NCI-H345 treated with DMSO at 0.1 percent for 48 hours (cell line): ENCODE measurements at regions not wholly inside any gene's neighbourhood (a gene's known extent, or its start where the extent isn't known, plus 50 kb on each side); places are given as distances from the start of the nearest gene placed in this dataset.
A peak's percentile ranks its signal among the peaks of the same experiment; 100 is the strongest.
"Not testable (repeated sequence)": the region's sequence is repeated elsewhere in the genome, so short reads cannot be mapped to it uniquely, and the experiment has no call there.

Experiments used
- DNase-seq: peaks from one replicate; lab custom pipeline; 2025; ENCODE audit not compliant: unreplicated experiment; lab: John Stamatoyannopoulos, UW

DNA sequence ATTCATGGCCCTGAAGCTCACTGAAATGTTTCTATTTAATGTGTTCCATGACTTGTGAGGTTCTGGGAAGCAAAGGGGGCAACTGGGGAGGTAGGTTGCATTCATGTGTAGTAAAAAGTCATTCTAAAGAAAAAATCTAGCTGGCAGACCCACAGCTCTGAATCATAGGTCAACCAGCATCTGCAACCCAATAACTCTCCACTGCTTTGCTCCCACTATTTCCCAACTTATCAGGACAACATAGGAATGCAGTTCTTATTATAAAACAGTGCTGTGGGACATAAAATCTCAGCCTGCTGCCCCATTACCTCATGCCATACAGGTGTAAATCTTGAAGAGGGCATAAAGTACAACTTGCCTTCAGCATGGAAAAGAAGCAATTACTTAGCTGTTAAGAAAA lies 576.1 kb upstream of the PTBP2 start:
- no peak for DNase-seq

DNA sequence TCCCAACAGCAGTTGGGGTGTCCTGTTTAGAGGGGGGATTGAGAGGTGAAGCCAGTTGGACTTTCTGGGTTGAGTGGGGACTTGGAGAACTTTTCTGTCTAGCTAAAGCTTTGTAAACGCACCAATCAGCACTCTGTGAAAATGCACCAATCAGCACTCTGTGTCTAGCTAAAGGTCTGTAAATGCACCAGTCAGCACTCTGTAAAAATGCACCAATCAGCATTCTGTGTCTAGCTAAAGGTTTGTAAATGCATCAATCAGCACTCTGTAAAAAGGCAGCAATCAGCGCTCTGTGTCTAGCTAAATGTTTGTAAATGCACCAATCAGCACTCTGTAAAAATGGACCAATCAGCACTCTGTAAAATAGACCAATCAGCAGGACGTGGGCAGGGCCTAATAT lies 568.6 kb upstream of the PTBP2 start:
- DNase-seq = not testable (repeated sequence)

DNA sequence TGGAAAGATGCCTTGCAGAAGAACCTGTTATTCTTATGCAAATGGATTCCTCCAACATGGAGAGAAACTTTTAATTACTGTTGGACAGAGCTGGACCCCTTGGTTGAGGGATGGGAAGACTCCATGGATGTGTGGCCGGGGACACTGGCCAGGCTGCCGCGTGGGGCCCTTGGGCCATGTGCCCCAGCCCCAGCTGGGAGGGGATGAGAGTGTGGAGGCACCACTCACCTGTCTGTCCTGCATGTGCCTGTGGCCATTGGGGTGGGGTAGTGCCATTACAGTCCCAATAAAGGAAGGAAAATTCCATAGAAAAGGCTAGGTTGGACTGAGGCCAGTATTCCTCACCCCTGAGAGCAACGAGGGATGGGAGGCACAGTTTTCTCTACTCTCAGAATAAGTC lies 564.5 kb upstream of the PTBP2 start:
- no peak for DNase-seq

DNA sequence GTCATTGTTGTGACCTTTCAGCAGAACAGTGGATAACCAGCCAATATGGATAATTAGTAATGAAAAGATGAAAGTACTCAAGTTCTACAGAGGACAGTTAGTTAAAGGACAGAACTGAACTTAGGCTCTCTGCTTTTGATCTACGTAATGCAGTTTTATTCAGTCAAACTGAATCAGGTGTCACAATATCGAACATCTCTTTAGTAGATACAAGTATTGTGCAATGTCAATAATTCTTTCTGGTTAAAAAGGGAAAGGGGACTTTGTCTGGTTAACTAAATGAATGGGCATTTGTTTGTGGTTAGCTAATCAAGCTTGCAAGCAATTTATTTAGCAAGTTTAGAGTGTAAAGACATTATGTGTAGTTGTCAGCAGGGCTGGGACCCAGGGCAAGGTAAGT lies 562.2 kb upstream of the PTBP2 start:
- DNase-seq = no peak

DNA sequence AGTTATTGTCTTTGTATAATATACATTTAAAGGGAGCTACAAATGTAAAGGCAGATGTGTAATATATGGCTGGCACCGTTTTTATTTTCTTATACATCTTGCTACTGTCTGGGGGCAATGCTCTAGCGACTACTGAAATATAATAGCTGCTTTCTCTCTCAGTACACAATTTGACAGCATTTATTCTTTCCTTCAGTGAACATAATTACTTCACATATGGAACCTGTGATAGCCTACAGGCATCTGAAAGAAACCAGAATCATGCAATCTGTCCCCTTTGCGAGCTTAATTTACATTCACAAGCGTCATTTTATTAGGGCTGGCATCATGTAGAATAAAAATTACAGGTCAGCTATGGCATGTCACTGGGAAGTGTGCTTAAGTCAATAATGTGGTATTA lies 557.5 kb upstream of the PTBP2 start:
- DNase-seq = no peak

DNA sequence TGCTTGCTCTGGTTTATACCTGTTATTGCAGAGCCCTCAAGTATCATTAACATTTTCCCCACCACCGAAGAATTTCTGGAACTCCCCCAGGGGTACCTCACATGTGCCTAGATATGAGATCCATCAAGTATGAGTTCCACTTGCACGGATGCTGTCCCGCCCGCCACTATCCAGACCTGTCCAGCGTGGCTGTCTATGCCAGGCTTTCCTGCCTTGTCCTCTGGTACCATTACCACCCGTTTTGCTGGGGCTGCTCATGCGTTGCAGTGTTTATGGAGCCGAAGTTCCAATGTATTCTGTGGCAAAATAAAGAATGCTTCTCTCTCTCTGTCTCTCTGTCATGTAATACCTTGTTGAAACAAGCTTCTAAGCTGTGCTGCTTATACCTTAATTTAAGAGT lies 543.5 kb upstream of the PTBP2 start:
- no peak for DNase-seq

DNA sequence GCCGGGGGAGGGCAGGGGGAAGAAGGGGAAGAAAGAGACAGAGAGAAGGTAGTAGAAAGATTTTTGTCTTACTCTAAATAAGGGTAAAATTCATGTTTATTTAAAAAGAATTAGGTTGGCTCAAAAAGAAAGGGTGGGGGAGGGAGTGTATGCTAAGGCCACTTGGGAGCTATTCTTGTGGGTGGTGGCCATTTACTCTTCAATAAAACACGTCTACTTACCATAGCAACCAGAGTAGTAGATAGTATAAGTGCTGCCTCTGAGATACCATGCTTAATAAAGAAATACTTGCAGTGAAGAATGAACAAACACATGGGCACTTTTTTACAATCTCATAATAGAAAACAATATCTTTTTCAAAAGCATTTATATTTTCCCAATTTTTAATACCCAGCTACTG lies 538.1 kb upstream of the PTBP2 start:
- DNase-seq = no peak

DNA sequence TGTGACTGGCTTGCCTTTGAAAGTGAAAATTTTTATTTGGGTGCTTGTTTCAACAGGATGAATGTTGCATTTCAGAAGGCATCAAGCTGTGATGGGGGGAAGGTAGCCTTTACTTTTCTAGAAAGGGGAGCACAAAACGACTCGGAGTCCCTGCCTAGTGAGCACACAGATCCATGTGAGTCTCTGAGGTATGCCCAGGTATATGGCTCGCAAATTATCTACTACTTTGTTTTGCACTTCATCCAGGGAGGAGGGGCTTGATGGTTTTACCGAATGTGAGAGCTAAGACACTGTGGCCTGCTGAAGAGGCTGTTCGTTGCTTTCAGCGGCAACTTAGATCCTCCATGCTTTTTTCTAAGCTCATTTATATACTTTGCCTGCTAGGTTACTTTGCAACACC lies 537.7 kb upstream of the PTBP2 start:
- DNase-seq = no peak

DNA sequence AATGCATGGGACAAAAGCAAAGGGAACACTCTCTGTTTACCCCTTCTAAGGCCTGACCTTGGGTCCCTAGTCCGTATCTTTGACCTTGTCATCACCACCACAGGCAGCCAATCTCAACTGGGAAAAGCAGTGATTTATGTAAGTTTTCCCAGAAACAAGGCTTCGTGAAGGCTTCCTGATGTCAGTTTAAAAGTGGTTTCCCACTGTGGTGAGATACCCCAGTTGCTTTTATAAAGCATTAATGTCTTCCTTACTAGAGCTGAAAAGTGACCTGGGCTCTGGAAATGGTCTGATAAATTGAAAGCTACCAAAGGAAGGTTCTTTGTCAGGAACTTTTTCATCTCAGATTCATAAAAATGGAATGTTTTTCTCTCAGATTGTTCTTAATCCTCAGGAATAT lies 536.4 kb upstream of the PTBP2 start:
- DNase-seq = no peak

DNA sequence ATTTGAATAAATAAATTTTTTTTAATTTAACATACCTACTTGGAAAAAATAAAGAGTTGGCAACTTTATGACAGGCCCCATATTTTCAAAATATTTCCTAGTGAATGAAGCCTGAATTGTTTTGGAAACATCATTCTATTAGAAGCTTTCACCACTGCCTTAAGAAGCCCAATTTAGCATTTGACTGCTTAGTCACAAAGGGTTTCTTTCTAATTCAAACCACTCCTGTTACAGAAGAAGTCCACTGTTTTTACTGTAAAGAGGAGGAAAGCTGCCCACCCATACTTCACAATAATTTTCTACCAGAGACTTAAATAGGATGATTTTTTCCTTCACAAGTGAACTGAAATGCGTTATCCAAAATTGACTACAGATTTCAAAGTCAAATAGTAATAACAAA lies 534.6 kb upstream of the PTBP2 start:
- DNase-seq = no peak

DNA sequence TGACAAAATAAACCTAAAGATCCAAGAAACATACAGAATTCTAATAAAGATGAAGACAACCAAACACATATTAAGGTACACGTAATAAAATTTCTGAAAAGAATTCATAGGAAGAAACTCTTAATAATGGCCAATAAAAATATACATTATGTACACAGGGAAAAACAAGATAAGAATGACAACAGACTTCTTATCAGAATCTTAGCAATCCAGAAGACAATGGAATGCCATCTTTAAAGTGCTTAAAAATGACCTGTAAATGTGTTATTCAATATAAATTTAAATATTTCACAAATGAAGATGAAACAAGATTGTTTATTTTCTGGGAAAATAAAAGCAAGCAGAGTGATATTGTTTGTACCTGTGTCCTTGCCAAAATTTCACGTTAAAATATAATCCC lies 530.4 kb upstream of the PTBP2 start:
- no peak for DNase-seq

DNA sequence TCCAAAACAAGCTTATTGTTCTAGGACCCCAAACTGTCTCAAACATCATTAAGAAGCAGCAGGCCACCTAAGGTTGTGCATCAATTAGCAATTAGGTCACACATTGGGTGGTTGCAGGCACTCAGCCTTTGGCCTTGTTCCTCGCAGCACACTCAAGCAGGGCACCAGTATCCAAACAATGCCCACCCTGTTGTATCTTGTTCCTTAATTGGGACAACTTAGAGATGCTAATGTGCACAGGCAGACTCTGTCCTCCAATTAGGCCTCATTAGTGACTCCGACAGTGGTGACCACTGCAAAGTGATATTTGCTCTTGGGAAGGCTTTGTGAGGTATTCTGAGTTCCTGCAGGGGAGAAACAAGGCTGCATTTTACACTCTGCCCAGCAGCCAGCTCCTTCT lies 515.1 kb upstream of the PTBP2 start:
- no peak for DNase-seq

DNA sequence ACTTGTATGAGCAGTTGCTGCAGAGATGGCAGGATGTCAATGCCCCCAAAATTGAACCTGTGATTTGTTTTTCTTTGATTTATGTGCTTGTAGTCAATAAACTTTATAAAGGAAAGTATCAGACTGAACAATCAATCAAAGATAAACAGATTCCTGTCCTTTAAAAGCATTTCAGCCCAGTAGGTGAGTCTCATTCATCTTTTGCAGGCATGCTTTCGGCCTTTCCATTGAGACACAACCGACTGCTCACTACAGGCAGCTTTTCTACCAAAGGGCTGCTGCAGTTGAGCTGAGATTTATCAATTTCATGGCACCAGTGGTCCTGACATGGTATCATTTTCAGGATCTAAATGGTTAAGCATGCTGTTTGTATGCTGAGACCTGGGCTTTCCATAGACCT lies 513.6 kb upstream of the PTBP2 start:
- DNase-seq = no peak

DNA sequence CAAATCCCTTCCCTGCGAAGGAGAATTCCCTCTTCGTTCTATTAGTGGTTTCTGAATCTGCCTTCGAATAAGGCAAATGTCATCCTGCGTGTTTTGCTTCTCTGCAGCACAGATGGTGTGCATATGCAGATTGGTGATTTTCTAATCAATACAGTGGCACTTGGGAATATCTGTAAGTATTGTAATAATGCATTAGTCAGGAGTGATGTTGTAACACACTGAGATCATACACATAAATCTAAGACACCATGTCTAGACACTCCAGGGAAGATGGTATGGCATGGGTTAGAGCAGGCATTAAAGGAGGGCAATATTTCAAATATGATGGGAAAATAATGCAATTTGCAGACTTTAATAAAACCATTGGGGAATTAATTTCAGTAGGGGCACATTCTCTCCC lies 513.2 kb upstream of the PTBP2 start:
- DNase-seq = no peak

DNA sequence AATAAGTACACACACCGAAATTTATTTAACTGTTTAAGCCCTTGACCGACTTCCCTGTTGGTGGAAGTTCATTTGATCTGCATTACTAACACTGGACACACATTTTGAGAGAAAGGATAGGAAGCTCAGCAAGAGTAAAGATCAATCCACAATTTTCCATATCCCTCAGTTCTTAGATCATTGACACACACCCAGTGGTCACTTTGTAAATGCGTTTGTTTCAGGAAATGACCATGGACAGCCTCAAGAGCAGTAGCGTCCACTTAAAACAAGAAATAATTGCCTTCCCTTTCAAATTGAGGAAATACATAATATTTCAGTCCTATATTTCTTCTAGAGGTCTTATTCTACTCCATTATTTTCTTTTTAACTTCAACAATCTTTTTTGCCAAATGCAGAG lies 511.5 kb upstream of the PTBP2 start:
- no peak for DNase-seq

DNA sequence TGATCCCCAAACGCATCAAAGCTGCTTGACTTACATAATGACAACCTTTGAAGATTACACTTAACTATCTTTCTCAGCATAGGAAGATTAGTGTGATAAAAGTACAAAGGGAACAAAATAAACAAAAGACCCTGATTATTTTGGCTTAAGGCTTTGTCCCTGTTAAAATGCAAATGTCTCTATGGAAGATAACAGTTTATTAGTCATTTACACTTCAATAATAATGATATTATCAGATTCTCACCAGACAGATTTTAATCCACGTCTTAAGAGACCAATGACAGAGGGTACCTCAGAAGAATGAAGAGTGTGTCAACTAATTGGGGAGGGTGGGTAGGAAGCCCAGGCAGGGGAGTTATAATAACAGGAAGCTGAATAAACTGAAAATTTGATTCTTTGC lies 510.4 kb upstream of the PTBP2 start:
- no peak for DNase-seq

DNA sequence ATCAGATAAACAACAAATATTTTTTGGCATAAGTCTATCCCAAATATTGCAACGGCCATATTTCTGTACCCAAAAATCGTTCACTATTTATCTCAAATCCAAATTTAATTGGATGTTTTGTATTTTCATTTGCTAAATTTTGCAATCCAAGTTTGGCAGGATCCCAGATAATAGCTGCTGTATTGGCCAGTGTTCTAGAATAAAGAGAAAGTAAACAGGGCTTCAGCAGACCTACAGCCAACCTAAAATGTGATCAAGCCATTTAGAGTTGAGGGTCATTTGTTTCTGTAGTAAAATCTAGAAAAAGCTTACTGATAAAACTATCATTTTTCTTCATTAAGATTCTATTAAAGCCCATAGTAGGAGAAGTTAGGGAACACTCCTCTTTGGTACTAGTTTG lies 506.6 kb upstream of the PTBP2 start:
- no peak for DNase-seq

DNA sequence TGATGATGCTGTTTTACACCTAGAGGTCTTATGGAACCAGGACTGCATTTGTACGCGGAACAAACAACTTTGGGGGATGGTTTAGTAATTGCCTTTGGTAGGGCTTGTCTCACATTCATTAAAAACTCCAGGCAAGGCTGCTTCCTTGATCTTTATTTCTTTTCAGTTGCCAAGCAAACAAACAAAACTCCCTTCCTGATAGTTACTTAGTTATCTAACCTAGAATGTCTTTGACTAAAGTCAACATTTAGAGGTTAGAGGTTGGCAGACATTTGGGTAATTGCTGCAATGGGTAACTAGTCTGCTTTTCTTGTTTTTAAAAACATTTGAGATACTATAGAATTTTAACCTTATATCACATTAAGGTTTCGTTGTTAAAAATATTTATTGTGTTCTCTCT lies 500.9 kb upstream of the PTBP2 start:
- no peak for DNase-seq

DNA sequence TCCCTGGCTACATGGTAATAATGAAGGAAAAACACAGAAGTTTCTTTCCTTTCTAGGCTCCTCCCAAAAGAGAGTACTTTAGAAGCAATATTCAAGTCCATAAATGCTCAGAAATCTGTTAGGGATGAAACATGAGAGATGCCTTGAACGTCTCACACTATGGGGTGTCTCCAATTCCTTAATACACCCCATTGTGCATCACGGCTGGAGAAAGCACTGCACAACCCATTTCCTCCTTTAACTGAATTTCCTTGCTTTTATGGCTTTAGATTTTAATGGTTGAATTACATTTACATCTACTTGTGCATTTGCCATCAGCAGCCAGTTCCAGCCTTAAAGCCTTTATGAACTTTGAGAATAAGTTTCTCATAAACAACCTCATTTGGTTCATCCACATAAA lies 498.9 kb upstream of the PTBP2 start:
- DNase-seq = no peak

DNA sequence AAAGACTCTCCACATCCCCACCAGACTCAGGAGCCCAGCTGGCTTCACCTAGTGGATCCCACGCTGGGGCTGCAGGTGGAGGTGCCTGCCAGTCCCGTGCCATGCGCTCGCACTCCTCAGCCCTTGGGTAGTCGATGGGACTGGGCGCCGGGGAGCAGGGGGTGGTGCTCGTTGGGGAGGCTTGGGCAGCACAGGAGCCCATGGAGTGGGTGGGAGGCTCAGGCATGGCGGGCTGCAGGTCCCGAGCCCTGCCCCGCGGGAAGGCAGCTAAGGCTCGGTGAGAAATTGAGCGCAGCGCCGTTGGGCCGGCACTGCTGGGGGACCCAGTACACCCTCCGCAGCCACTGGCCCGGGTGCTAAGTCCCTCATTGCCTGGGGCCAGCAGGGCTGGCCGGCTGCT lies 497.4 kb upstream of the PTBP2 start:
- not testable (repeated sequence) for DNase-seq

DNA sequence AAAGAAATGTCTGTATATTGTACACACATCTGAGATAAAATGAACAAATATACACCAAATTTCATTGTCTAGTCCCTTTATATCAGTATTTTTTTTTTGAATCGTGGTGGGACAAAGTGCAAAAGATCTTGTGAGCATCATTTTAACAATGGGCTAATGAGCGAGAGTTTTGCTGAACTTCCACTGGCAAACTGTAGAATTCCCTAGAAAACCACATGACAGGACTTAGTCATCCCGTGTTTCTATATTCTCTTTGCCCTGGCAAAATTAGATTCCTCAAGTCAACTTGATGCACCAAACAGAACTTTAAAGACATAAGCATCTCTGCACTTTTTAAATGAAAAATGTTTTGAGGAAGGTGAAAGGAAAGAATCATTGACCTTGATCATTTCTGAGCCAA lies 488.2 kb upstream of the PTBP2 start:
- no peak for DNase-seq

DNA sequence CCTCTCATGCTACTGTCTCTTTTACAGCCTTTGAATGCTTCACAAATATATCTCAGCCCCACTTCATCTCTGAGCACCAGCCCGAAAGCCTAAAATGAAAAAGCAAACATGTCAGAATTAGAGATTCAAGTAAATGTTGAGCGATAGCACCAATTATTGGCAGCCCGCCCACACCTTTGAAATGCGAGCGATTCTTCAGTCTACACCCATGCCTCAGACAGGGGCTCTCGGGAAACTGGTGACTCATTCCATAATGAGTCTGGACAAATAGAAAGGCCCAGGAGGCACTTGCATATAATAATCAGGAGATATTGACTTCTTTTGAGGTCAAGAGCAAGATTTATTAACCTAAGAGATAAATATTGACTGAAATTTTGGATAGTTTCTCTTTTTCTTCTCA lies 487.3 kb upstream of the PTBP2 start:
- DNase-seq = peak; percentile 73

DNA sequence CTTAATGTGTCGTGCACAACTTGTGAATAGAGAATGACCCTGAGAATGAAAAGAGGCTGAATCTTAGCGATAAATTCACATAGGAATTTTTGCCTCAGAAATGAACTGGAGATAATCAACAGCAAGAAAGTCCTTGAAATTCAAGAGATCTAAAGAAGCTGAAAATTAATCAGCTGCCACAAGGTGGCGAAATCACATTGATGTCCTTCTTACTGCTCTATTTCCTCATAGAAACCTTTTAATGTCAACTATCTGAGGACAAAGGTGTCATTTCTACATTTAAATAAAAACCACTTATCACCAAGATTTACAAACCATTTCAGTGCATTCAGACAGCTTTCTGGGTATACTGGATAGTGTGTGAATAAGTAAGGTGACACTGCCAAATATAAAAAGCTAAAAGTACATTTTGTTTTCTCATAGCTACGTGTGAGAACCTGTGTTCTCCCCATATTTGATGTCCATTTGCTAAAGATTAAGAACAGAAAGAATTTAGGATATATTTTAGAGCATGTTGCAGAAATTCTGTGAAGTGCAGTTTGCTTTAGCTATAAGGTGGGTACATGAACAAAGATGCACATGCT lies 485.3 kb upstream of the PTBP2 start:
- DNase-seq = peak; percentile 23

DNA sequence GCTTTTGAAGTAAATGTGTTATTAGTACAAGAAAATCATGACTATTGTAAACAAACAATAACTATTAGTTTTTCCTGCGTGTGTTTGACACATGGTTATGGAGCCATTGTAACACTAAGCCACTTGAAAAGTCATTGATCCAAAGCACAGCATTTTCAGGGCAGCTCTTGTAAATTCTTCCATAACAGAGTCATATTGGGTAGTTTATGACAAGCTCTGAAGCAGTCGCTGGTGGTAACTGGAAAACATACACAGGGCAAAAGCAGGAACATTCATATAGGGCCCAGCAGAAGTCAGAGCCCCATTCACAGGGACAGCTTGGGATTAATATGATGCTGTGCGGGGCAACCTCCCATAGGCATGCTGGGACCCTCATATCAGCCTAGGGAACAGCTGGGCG lies 483.2 kb upstream of the PTBP2 start:
- no peak for DNase-seq
